ENCODE measurements at regions not wholly inside any gene's neighbourhood (a gene's known extent, or its start where the extent isn't known, plus 50 kb on each side); places are given as distances from the start of the nearest gene placed in this dataset.

DNA sequence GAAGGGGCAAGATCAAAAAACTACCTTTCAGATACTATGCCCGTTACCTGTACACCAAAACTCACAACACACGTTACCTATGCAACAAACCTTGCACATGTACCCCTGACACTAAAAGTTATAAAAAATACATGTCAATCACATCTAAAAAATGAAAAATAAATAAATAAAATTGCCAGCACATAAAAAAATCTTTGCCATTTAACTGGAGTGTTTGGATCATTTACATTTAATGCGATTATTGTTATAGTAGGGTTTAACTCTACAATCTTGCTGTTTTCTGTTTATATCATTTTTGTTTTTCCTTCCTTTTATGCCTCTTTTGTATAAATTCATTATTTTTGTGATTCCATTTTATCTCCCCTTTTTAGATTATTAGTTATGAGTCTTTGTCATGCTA, 106.3 kb downstream of the RFX6 start:
- TF ChIP-seq CTCF (IDR thresholded peaks at IDR 0.05; ENCODE audit: low read depth, low read length) (no peak), EZH2phosphoT487 (IDR thresholded peaks at IDR 0.05; ENCODE audit: low read depth) (no peak)
